ENCODE measurements at regions not wholly inside any gene's neighbourhood (a gene's known extent, or its start where the extent isn't known, plus 50 kb on each side); places are given as distances from the start of the nearest gene placed in this dataset.

- H3K4me1 Mint-ChIP-seq, result no peaks in the 10 kb centered on the region
- ATAC-seq (ENCODE audit: low read depth), result no peak
These were observed 498.9 kb upstream of the EPHA7 start for GRCh38 chr6:93918258-93918657.

GRCh38 chr6:93917216-93917615, 497.9 kb upstream of the EPHA7 start:
- ChIA-PET POLR2A (no interaction called here), CTCF (no interaction called here)
- Mint-ChIP-seq H3K4me3 (no peak overlapping the region), H3K4me1 (no peaks in the 10 kb centered on the region), H3K27ac (no peak overlapping the region), H3K9me3 (ENCODE audit: insufficient read depth) (no peaks in the 10 kb centered on the region), H3K27me3 (no peaks in the 10 kb centered on the region)
- Histone ChIP-seq H3K4me1 (ENCODE audit: control insufficient read depth in 2 of 2, insufficient read depth in 2 of 2, low read length in 2 of 2) (no peaks in the 10 kb centered on the region), H3K9ac (ENCODE audit: low read length) (no peak overlapping the region), H2AFZ (ENCODE audit: insufficient read depth, low read depth, low read length, poor library complexity, severe bottlenecking) (no peak overlapping the region), H3K36me3 (replicated peaks in 1 of 2; ENCODE audit: control extremely low read depth in 1 of 2, control insufficient read depth in 1 of 2, extremely low read depth in 1 of 2, insufficient read depth in 2 of 2, low read length in 1 of 2) (no peaks in the 10 kb centered on the region), H3K79me2 (ENCODE audit: control insufficient read depth, insufficient read depth, low read length) (no peaks in the 10 kb centered on the region), H3K4me3 (ENCODE audit: control extremely low read depth in 1 of 5, extremely low read depth in 1 of 5, insufficient read depth in 1 of 5, low read depth in 2 of 5, low read length in 4 of 5) (no peak overlapping the region), H4K20me1 (ENCODE audit: control insufficient read depth, insufficient read depth, low read length, poor library complexity, severe bottlenecking) (no peaks in the 10 kb centered on the region), H3K27me3 (replicated peaks in 1 of 4; ENCODE audit: control extremely low read depth in 1 of 4, control insufficient read depth in 3 of 4, insufficient read depth in 4 of 4, low read length in 3 of 4) (no peaks in the 10 kb centered on the region), H3K27ac (ENCODE audit: low read length in 2 of 2) (no peak overlapping the region), H3K4me2 (replicated peaks; ENCODE audit: low read depth, low read length, poor library complexity, severe bottlenecking) (no peak overlapping the region), H3K9me3 (ENCODE audit: control extremely low read depth in 1 of 3, control insufficient read depth in 2 of 3, insufficient read depth in 1 of 3, low read length in 2 of 3) (no peaks in the 10 kb centered on the region)
- intact Hi-C loops (cut with micrococcal nuclease), result no loop called here
- no CpG with 5 or more reads among the region's 1 CpG for WGBS (ENCODE audit: insufficient coverage)
- DNase-seq, result no peak
- ATAC-seq (ENCODE audit: low read depth), result no peak
- TF ChIP-seq EZH2 (IDR thresholded peaks at IDR 0.05; ENCODE audit: borderline replicate concordance, insufficient read depth, low read depth, low read length, poor library complexity, severe bottlenecking) (no peak), CTCF (IDR thresholded peaks at IDR 0.05) (no peak)

More at GRCh38 chr6:93918258-93918657, 498.9 kb upstream of the EPHA7 start:
- H3K9me3 Mint-ChIP-seq (ENCODE audit: insufficient read depth), result no peaks in the 10 kb centered on the region
- H3K4me3 ChIP-seq (ENCODE audit: control extremely low read depth in 1 of 5, extremely low read depth in 1 of 5, insufficient read depth in 1 of 5, low read depth in 2 of 5, low read length in 4 of 5), result no peak overlapping the region
- H3K4me1 ChIP-seq (ENCODE audit: control insufficient read depth in 2 of 2, insufficient read depth in 2 of 2, low read length in 2 of 2), result no peaks in the 10 kb centered on the region
- H3K4me3 Mint-ChIP-seq, result no peak overlapping the region
- H3K27ac Mint-ChIP-seq, result no peak overlapping the region
- no peaks in the 10 kb centered on the region for H4K20me1 ChIP-seq (ENCODE audit: control insufficient read depth, insufficient read depth, low read length, poor library complexity, severe bottlenecking)
- no peak for DNase-seq
- ChIA-PET POLR2A (no interaction called here), CTCF (no interaction called here)
- no peaks in the 10 kb centered on the region for H3K9me3 ChIP-seq (ENCODE audit: control extremely low read depth in 1 of 3, control insufficient read depth in 2 of 3, insufficient read depth in 1 of 3, low read length in 2 of 3)
- H2AFZ ChIP-seq (ENCODE audit: insufficient read depth, low read depth, low read length, poor library complexity, severe bottlenecking), result no peak overlapping the region
- H3K27ac ChIP-seq (ENCODE audit: low read length in 2 of 2), result no peak overlapping the region
- no peaks in the 10 kb centered on the region for H3K27me3 ChIP-seq (replicated peaks in 1 of 4; ENCODE audit: control extremely low read depth in 1 of 4, control insufficient read depth in 3 of 4, insufficient read depth in 4 of 4, low read length in 3 of 4)
- WGBS (ENCODE audit: insufficient coverage), result 93% methylated on average over 2 of the region's 3 CpGs
- intact Hi-C loops (cut with micrococcal nuclease), result no loop called here
- H3K27me3 Mint-ChIP-seq, result no peaks in the 10 kb centered on the region
- no peak overlapping the region for H3K9ac ChIP-seq (ENCODE audit: low read length)
- H3K79me2 ChIP-seq (ENCODE audit: control insufficient read depth, insufficient read depth, low read length), result no peaks in the 10 kb centered on the region
- TF ChIP-seq CTCF (IDR thresholded peaks at IDR 0.05), result no peak
- no peak for TF ChIP-seq EZH2 (IDR thresholded peaks at IDR 0.05; ENCODE audit: borderline replicate concordance, insufficient read depth, low read depth, low read length, poor library complexity, severe bottlenecking)
- H3K4me2 ChIP-seq (replicated peaks; ENCODE audit: low read depth, low read length, poor library complexity, severe bottlenecking), result no peak overlapping the region
- no peaks in the 10 kb centered on the region for H3K36me3 ChIP-seq (replicated peaks in 1 of 2; ENCODE audit: control extremely low read depth in 1 of 2, control insufficient read depth in 1 of 2, extremely low read depth in 1 of 2, insufficient read depth in 2 of 2, low read length in 1 of 2)

All from B cell (primary cell).